T follicular helper cell (primary cell): ENCODE measurements at regions not wholly inside any gene's neighbourhood (a gene's known extent, or its start where the extent isn't known, plus 50 kb on each side); places are given as distances from the start of the nearest gene placed in this dataset.

Experiments used
- DNase-seq: peaks from one replicate; pipeline ENCODE4 v3.0.0-alpha.2; 2020; ENCODE audit warnings: low read depth

GRCh38 chr4:181272422-181272821, 970.8 kb upstream of the TENM3 start:
- DNase-seq = no peak

GRCh38 chr4:181278941-181279340, 964.3 kb upstream of the TENM3 start:
- no peak for DNase-seq

- no peak for DNase-seq
Observed at GRCh38 chr4:181281451-181281850, 961.8 kb upstream of the TENM3 start.

GRCh38 chr4:181289198-181289597, 954.0 kb upstream of the TENM3 start:
- no peak for DNase-seq

GRCh38 chr4:181291615-181292014, 951.6 kb upstream of the TENM3 start:
- no peak for DNase-seq

- no peak for DNase-seq
Observed at GRCh38 chr4:181293014-181293413, 950.2 kb upstream of the TENM3 start.

GRCh38 chr4:181293541-181293940, 949.7 kb upstream of the TENM3 start:
- DNase-seq = no peak

GRCh38 chr4:181294421-181294820, 948.8 kb upstream of the TENM3 start:
- no peak for DNase-seq

GRCh38 chr4:181301735-181302710, 941.2 kb upstream of the TENM3 start:
- DNase-seq = no peak

- no peak for DNase-seq
Observed at GRCh38 chr4:181307824-181308223, 935.4 kb upstream of the TENM3 start.

GRCh38 chr4:181308476-181309312, 934.5 kb upstream of the TENM3 start:
- no peak for DNase-seq

- no peak for DNase-seq
Observed at GRCh38 chr4:181312066-181312465, 931.1 kb upstream of the TENM3 start.

GRCh38 chr4:181319629-181320028, 923.6 kb upstream of the TENM3 start:
- DNase-seq = no peak

- DNase-seq = no peak
Observed at GRCh38 chr4:181323061-181323460, 920.1 kb upstream of the TENM3 start.

GRCh38 chr4:181330654-181331201, 912.5 kb upstream of the TENM3 start:
- no peak for DNase-seq

GRCh38 chr4:181331214-181331613, 912.0 kb upstream of the TENM3 start:
- DNase-seq = no peak

GRCh38 chr4:181345931-181346330, 897.3 kb upstream of the TENM3 start:
- DNase-seq = no peak

GRCh38 chr4:181350615-181351415, 892.4 kb upstream of the TENM3 start:
- DNase-seq = no peak

GRCh38 chr4:181364504-181364903, 878.7 kb upstream of the TENM3 start:
- DNase-seq = no peak

GRCh38 chr4:181365671-181366070, 877.5 kb upstream of the TENM3 start:
- DNase-seq = no peak

GRCh38 chr4:181372014-181372413, 871.2 kb upstream of the TENM3 start:
- DNase-seq = no peak

- DNase-seq = no peak
Observed at GRCh38 chr4:181376058-181376457, 867.1 kb upstream of the TENM3 start.
